HG03045 (cell line): ENCODE measurements at regions not wholly inside any gene's neighbourhood (a gene's known extent, or its start where the extent isn't known, plus 50 kb on each side); places are given as distances from the start of the nearest gene placed in this dataset.

Experiments used
- ATAC-seq: cut with Tn5 transposase; IDR thresholded peaks from one replicate; pipeline ENCODE4 v1.9.1; 2021; ENCODE audit warnings: mild to moderate bottlenecking, moderate library complexity; ENCODE audit not compliant: unreplicated experiment

GRCh38 chr17:79330229-79330628, 255.6 kb downstream of the ENGASE start:
- ATAC-seq: no peak

- no peak for ATAC-seq
Observed at GRCh38 chr17:79326814-79327213, 252.2 kb downstream of the ENGASE start.

GRCh38 chr17:79325709-79326430, 251.2 kb downstream of the ENGASE start:
- no peak for ATAC-seq

- ATAC-seq: no peak
Observed at GRCh38 chr17:79324194-79324593, 249.6 kb downstream of the ENGASE start.

- no peak for ATAC-seq
Observed at GRCh38 chr17:79323566-79323965, 248.9 kb downstream of the ENGASE start.

- no peak for ATAC-seq
Observed at GRCh38 chr17:79322211-79323123, 247.8 kb downstream of the ENGASE start.

GRCh38 chr17:79320331-79320730, 245.7 kb downstream of the ENGASE start:
- ATAC-seq: no peak

- ATAC-seq: no peak
Observed at GRCh38 chr17:79317916-79318315, 243.3 kb downstream of the ENGASE start.

GRCh38 chr17:79316805-79317204, 242.2 kb downstream of the ENGASE start:
- ATAC-seq: no peak

- no peak for ATAC-seq
Observed at GRCh38 chr17:79315358-79316105, 240.9 kb downstream of the ENGASE start.

GRCh38 chr17:79314617-79315357, 240.2 kb downstream of the ENGASE start:
- no peak for ATAC-seq

- ATAC-seq: no peak
Observed at GRCh38 chr17:79311373-79311772, 236.7 kb downstream of the ENGASE start.

- ATAC-seq: no peak
Observed at GRCh38 chr17:79306424-79307318, 232.0 kb downstream of the ENGASE start.

- ATAC-seq: no peak
Observed at GRCh38 chr17:79305768-79306423, 231.3 kb downstream of the ENGASE start.

GRCh38 chr17:79305376-79305767, 230.7 kb downstream of the ENGASE start:
- ATAC-seq: no peak

GRCh38 chr17:79304884-79305283, 230.3 kb downstream of the ENGASE start:
- ATAC-seq: no peak

- ATAC-seq: no peak
Observed at GRCh38 chr17:79303641-79304205, 229.1 kb downstream of the ENGASE start.

- no peak for ATAC-seq
Observed at GRCh38 chr17:79301469-79301868, 226.8 kb downstream of the ENGASE start.

GRCh38 chr17:79299349-79299748, 224.7 kb downstream of the ENGASE start:
- ATAC-seq: no peak
